CD4-positive, alpha-beta T cell (primary cell): ENCODE measurements at regions not wholly inside any gene's neighbourhood (a gene's known extent, or its start where the extent isn't known, plus 50 kb on each side); places are given as distances from the start of the nearest gene placed in this dataset.

ENCODE experiments used
- ATAC-seq: fragments of 200-7000 bp; cut with Tn5 transposase; one replicate; pipeline ENCODE4 v1.10.0; 2022; ENCODE audit warnings: mild to moderate bottlenecking; ENCODE audit not compliant: poor library complexity
- CTCF ChIA-PET: fragments of 350-600 bp; sonication (Branson Sonifier 250); formaldehyde crosslinking; loops from one replicate; lab custom pipeline; 2021; ENCODE audit warnings: antibody characterized with exemption, inconsistent platforms; lab: Charles Lee
- POLR2A ChIA-PET: fragments of 350-600 bp; sonication (Branson Sonifier 250); formaldehyde crosslinking; loops from one replicate; lab custom pipeline; 2021; ENCODE audit warnings: antibody characterized with exemption, inconsistent platforms; lab: Charles Lee
- DNase-seq, 14 experiments: peaks; one replicate each; pipeline ENCODE4 v3.0.0-alpha.2; 2013 to 2020; ENCODE audit warnings: mixed read lengths in 2 of 14
- H3K27ac ChIP-seq, 2 donors: one replicate each; pipeline versions ENCODE4 v1.5.1 to v1.7.0; 2013; ENCODE audit warnings: low read length in 2 of 2, low read depth in 1 of 2, mild to moderate bottlenecking in 1 of 2
- H3K27me3 ChIP-seq, 2 experiments: 1 replicate in 1 of 2; 2 replicates in 1 of 2; pipeline versions ENCODE4 v1.6.1 to v1.7.0; 2013; ENCODE audit warnings: low read length in 2 of 2, control low read depth in 1 of 2, mild to moderate bottlenecking in 1 of 2, moderate library complexity in 1 of 2; ENCODE audit not compliant: insufficient read depth in 2 of 2, control insufficient read depth in 1 of 2
- H3K36me3 ChIP-seq: one replicate; pipeline ENCODE4 v1.6.1; 2013; ENCODE audit warnings: low read length, control low read depth; ENCODE audit not compliant: insufficient read depth
- H3K4me1 ChIP-seq: one replicate; pipeline ENCODE4 v1.6.1; 2013; ENCODE audit warnings: low read length, control low read depth; ENCODE audit not compliant: insufficient read depth
- H3K4me3 ChIP-seq: one replicate; pipeline ENCODE4 v1.5.1; 2013; ENCODE audit warnings: mild to moderate bottlenecking, low read length, moderate library complexity
- H3K9me3 ChIP-seq, 2 experiments: 1 replicate in 1 of 2; 2 replicates in 1 of 2; pipeline versions ENCODE4 v1.6.1 to v1.7.0; 2013; ENCODE audit warnings: low read length in 2 of 2, mild to moderate bottlenecking in 2 of 2, control low read depth in 1 of 2, moderate library complexity in 1 of 2; ENCODE audit not compliant: control insufficient read depth in 1 of 2, insufficient read depth in 1 of 2
- H3K27ac Mint-ChIP-seq: one replicate; pipeline ENCODE4 v1.8.0; 2020; ENCODE audit warnings: mixed read lengths
- H3K27me3 Mint-ChIP-seq: one replicate; pipeline ENCODE4 v1.8.0; 2021; ENCODE audit warnings: mixed read lengths
- H3K36me3 Mint-ChIP-seq: one replicate; pipeline ENCODE4 v1.8.0; 2021; ENCODE audit warnings: low read depth, mixed read lengths
- H3K4me1 Mint-ChIP-seq: one replicate; pipeline ENCODE4 v1.8.0; 2021; ENCODE audit warnings: low read depth, mixed read lengths
- H3K4me3 Mint-ChIP-seq: one replicate; pipeline ENCODE4 v1.8.0; 2020; ENCODE audit warnings: mild to moderate bottlenecking, mixed read lengths
- H3K9me3 Mint-ChIP-seq: one replicate; pipeline ENCODE4 v1.8.0; 2020; ENCODE audit warnings: mixed read lengths
- CTCF ChIP-seq: fragments of 200-600 bp; IDR thresholded peaks from one replicate; pipeline ENCODE4 v1.8.0; 2022; ENCODE audit warnings: antibody characterized with exemption, mild to moderate bottlenecking
- intact Hi-C, 2 experiments: fragments of 100-400 bp; cut with DNase I in 1 of 2; cut with micrococcal nuclease in 1 of 2; formaldehyde crosslinking; loops; one replicate each; pipeline versions ENCODE4 v1.15.1 to v1.9.0; 2023 to 2025; cut with DNase I, micrococcal nuclease

- Histone ChIP-seq H3K9me3 (no peaks in the 10 kb centered on the region), H3K4me1 (peaks cover 42% of the 10 kb centered on the region), H3K27me3 (no peaks in the 10 kb centered on the region), H3K27ac (peak overlapping the region in 1 of 2 donors; percentile 40), H3K4me3 (no peak overlapping the region), H3K36me3 (no peaks in the 10 kb centered on the region)
- Mint-ChIP-seq H3K27ac (peak overlapping the region; percentile 55), H3K4me3 (no peak overlapping the region), H3K36me3 (no peaks in the 10 kb centered on the region), H3K9me3 (no peaks in the 10 kb centered on the region), H3K4me1 (peaks cover 26% of the 10 kb centered on the region), H3K27me3 (peaks cover 4% of the 10 kb centered on the region)
- DNase-seq (peak in 7 of 14 experiments; percentile 5 to 62 (median 44)), ATAC-seq (peak; percentile 74)
- CTCF ChIA-PET, result no interaction called here
- TF ChIP-seq CTCF, result no peak
- intact Hi-C loops, result no loop called here
- POLR2A ChIA-PET, result no interaction called here
These were observed 99.7 kb upstream of the SYT13 start for GRCh38 chr11:45385844-45386243.

- H3K27ac Mint-ChIP-seq, result peak overlapping the region; percentile 55
- no peaks in the 10 kb centered on the region for H3K9me3 Mint-ChIP-seq
These were observed 99.3 kb upstream of the SYT13 start for GRCh38 chr11:45385423-45385822.

GRCh38 chr11:45384711-45385241, 98.6 kb upstream of the SYT13 start:
- intact Hi-C loops, result no loop called here
- ATAC-seq (no peak), DNase-seq (no peak)
- Histone ChIP-seq H3K4me3 (no peak overlapping the region), H3K4me1 (peaks cover 42% of the 10 kb centered on the region), H3K9me3 (no peaks in the 10 kb centered on the region), H3K27ac (no peak overlapping the region), H3K36me3 (no peaks in the 10 kb centered on the region), H3K27me3 (no peaks in the 10 kb centered on the region)
- Mint-ChIP-seq H3K4me1 (peaks cover 26% of the 10 kb centered on the region), H3K36me3 (no peaks in the 10 kb centered on the region), H3K27me3 (peaks cover 4% of the 10 kb centered on the region), H3K4me3 (no peak overlapping the region), H3K9me3 (no peaks in the 10 kb centered on the region), H3K27ac (no peak overlapping the region)
- POLR2A ChIA-PET, result no interaction called here
- no peak for TF ChIP-seq CTCF
- CTCF ChIA-PET, result no interaction called here

More at GRCh38 chr11:45385423-45385822, 99.3 kb upstream of the SYT13 start:
- DNase-seq, result no peak
- ATAC-seq, result no peak
- TF ChIP-seq CTCF, result no peak
- intact Hi-C loops, result no loop called here
- Mint-ChIP-seq H3K4me1 (peaks cover 26% of the 10 kb centered on the region), H3K4me3 (no peak overlapping the region), H3K27me3 (peaks cover 4% of the 10 kb centered on the region), H3K36me3 (no peaks in the 10 kb centered on the region)
- H3K36me3 ChIP-seq, result no peaks in the 10 kb centered on the region
- ChIA-PET CTCF (no interaction called here), POLR2A (no interaction called here)
- H3K9me3 ChIP-seq, result no peaks in the 10 kb centered on the region
- no peaks in the 10 kb centered on the region for H3K27me3 ChIP-seq
- no peak overlapping the region for H3K4me3 ChIP-seq
- peaks cover 42% of the 10 kb centered on the region for H3K4me1 ChIP-seq
- H3K27ac ChIP-seq, result peak overlapping the region in 1 of 2 donors; percentile 40
